ENCODE measurements at regions not wholly inside any gene's neighbourhood (a gene's known extent, or its start where the extent isn't known, plus 50 kb on each side); places are given as distances from the start of the nearest gene placed in this dataset.

- TF ChIP-seq, protein P1, sequence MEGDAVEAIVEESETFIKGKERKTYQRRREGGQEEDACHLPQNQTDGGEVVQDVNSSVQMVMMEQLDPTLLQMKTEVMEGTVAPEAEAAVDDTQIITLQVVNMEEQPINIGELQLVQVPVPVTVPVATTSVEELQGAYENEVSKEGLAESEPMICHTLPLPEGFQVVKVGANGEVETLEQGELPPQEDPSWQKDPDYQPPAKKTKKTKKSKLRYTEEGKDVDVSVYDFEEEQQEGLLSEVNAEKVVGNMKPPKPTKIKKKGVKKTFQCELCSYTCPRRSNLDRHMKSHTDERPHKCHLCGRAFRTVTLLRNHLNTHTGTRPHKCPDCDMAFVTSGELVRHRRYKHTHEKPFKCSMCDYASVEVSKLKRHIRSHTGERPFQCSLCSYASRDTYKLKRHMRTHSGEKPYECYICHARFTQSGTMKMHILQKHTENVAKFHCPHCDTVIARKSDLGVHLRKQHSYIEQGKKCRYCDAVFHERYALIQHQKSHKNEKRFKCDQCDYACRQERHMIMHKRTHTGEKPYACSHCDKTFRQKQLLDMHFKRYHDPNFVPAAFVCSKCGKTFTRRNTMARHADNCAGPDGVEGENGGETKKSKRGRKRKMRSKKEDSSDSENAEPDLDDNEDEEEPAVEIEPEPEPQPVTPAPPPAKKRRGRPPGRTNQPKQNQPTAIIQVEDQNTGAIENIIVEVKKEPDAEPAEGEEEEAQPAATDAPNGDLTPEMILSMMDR (IDR thresholded peaks at IDR 0.05): no peak
- no peak for TF ChIP-seq POLR2AphosphoS5 (IDR thresholded peaks at IDR 0.05; ENCODE audit: low read depth, low read length)
- TF ChIP-seq, protein P2, sequence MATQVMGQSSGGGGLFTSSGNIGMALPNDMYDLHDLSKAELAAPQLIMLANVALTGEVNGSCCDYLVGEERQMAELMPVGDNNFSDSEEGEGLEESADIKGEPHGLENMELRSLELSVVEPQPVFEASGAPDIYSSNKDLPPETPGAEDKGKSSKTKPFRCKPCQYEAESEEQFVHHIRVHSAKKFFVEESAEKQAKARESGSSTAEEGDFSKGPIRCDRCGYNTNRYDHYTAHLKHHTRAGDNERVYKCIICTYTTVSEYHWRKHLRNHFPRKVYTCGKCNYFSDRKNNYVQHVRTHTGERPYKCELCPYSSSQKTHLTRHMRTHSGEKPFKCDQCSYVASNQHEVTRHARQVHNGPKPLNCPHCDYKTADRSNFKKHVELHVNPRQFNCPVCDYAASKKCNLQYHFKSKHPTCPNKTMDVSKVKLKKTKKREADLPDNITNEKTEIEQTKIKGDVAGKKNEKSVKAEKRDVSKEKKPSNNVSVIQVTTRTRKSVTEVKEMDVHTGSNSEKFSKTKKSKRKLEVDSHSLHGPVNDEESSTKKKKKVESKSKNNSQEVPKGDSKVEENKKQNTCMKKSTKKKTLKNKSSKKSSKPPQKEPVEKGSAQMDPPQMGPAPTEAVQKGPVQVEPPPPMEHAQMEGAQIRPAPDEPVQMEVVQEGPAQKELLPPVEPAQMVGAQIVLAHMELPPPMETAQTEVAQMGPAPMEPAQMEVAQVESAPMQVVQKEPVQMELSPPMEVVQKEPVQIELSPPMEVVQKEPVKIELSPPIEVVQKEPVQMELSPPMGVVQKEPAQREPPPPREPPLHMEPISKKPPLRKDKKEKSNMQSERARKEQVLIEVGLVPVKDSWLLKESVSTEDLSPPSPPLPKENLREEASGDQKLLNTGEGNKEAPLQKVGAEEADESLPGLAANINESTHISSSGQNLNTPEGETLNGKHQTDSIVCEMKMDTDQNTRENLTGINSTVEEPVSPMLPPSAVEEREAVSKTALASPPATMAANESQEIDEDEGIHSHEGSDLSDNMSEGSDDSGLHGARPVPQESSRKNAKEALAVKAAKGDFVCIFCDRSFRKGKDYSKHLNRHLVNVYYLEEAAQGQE (IDR thresholded peaks at IDR 0.05; ENCODE audit: insufficient read depth in 1 of 2, low read depth in 2 of 2, low read length in 1 of 2): no peak
Observed at GRCh38 chr2:21710031-21710430, 586.3 kb downstream of the TDRD15 start.

Data from Panc1 (cell line).